SK-N-SH (cell line): ENCODE measurements at regions not wholly inside any gene's neighbourhood (a gene's known extent, or its start where the extent isn't known, plus 50 kb on each side); places are given as distances from the start of the nearest gene placed in this dataset.

Experiments used
- CTCF ChIA-PET: fragments of 300-600, 350-600 bp; formaldehyde crosslinking; extraction: SDS; loops from one replicate; lab custom pipeline; 2021; lab: Yijun Ruan, JAX
- POLR2A ChIA-PET: fragments of 350-600 bp; sonication (Branson Sonifier 250); formaldehyde crosslinking; extraction: SDS; loops from one replicate; lab custom pipeline; 2020; ENCODE audit warnings: antibody characterized with exemption, inconsistent platforms; lab: Yijun Ruan, JAX
- DNase-seq: peaks from one replicate; pipeline ENCODE4 v3.0.0; 2012
- H2AFZ ChIP-seq: fragments of 200-600 bp; sonication (generic); 2 replicates; pipeline ENCODE4 v1.8.1; 2016; ENCODE audit warnings: antibody characterized with exemption, mild to moderate bottlenecking, low read depth
- H3F3A ChIP-seq: fragments of 200-600 bp; sonication (generic); replicated peaks from 2 replicates; pipeline ENCODE3; 2016; ENCODE audit warnings: antibody characterized with exemption, mild to moderate bottlenecking; ENCODE audit not compliant: insufficient read depth
- H3K27ac ChIP-seq, 2 experiments: fragments of 200-500 bp in 1 of 2; fragments of 200-600 bp in 1 of 2; sonication (Bioruptor generic) in 1 of 2; sonication (generic), shearing (Covaris generic) in 1 of 2; 2 replicates each; pipeline versions ENCODE4 v1.5.1 to v1.6.1; 2014 to 2016; ENCODE audit warnings: low read depth in 2 of 2, inconsistent platforms in 1 of 2, low read length in 1 of 2, mild to moderate bottlenecking in 1 of 2, mixed read lengths in 1 of 2
- H3K27me3 ChIP-seq: fragments of 200-600 bp; sonication (generic), shearing (Covaris generic); 2 replicates; pipeline ENCODE4 v1.6.1; 2016; ENCODE audit warnings: mixed run types; ENCODE audit not compliant: insufficient read depth
- H3K36me3 ChIP-seq, 2 experiments: fragments of 200-500 bp in 1 of 2; fragments of 200-600 bp in 1 of 2; sonication (Bioruptor generic) in 1 of 2; sonication (generic) in 1 of 2; replicated peaks in 1 of 2; 2 replicates each; pipeline versions ENCODE3 to v1.5.1; 2014 to 2016; ENCODE audit warnings: low read length in 1 of 2, mild to moderate bottlenecking in 1 of 2; ENCODE audit not compliant: insufficient read depth in 2 of 2, control insufficient read depth in 1 of 2
- H3K4me1 ChIP-seq, 2 experiments: fragments of 200-500 bp in 1 of 2; fragments of 200-600 bp in 1 of 2; sonication (Bioruptor generic) in 1 of 2; sonication (generic), shearing (Covaris generic) in 1 of 2; 2 replicates each; pipeline versions ENCODE4 v1.5.1 to v1.6.1; 2014 to 2016; ENCODE audit warnings: low read depth in 1 of 2, low read length in 1 of 2, mixed run types in 1 of 2; ENCODE audit not compliant: insufficient read depth in 2 of 2, control insufficient read depth in 1 of 2
- H3K4me2 ChIP-seq: fragments of 200-600 bp; sonication (generic), shearing (Covaris generic); 2 replicates; pipeline ENCODE4 v1.6.1; 2017; ENCODE audit warnings: mixed run types
- H3K4me3 ChIP-seq, 2 experiments: fragments of 200-500 bp in 1 of 2; fragments of 200-600 bp in 1 of 2; sonication (Bioruptor generic) in 1 of 2; sonication (generic), shearing (Covaris generic) in 1 of 2; 2 replicates each; pipeline versions ENCODE4 v1.5.1 to v1.8.1; 2014 to 2016; ENCODE audit warnings: low read depth in 2 of 2, inconsistent platforms in 1 of 2, low read length in 1 of 2, mild to moderate bottlenecking in 1 of 2, mixed read lengths in 1 of 2, moderate library complexity in 1 of 2
- H3K79me2 ChIP-seq: fragments of 200-600 bp; sonication (generic); 2 replicates; pipeline ENCODE4 v1.8.1; 2017; ENCODE audit warnings: mild to moderate bottlenecking; ENCODE audit not compliant: insufficient read depth
- H3K9ac ChIP-seq: fragments of 200-600 bp; sonication (generic); 2 replicates; pipeline ENCODE4 v1.6.1; 2017; ENCODE audit warnings: mixed run types
- H3K9me2 ChIP-seq: fragments of 200-600 bp; sonication (generic); 2 replicates; pipeline ENCODE4 v1.6.1; 2017; ENCODE audit warnings: mixed run types
- H3K9me3 ChIP-seq: fragments of 200-600 bp; sonication (generic); 2 replicates; pipeline ENCODE4 v1.6.1; 2017; ENCODE audit warnings: mixed run types, mild to moderate bottlenecking, moderate library complexity
- H4K20me1 ChIP-seq: fragments of 200-600 bp; sonication (generic); 2 replicates; pipeline ENCODE4 v1.6.1; 2017; ENCODE audit warnings: mild to moderate bottlenecking, mixed run types; ENCODE audit not compliant: insufficient read depth
- CHD2 ChIP-seq: fragments of 150-350 bp; IDR thresholded peaks from 2 replicates; pipeline ENCODE4 v1.6.1; 2018; ENCODE audit warnings: low read length; ENCODE audit not compliant: partially characterized antibody
- ELF1 ChIP-seq: IDR thresholded peaks from 2 replicates; pipeline ENCODE4 v1.4.0; 2012
- EZH2phosphoT487 ChIP-seq: fragments of 200-600 bp; sonication (generic); IDR thresholded peaks from 2 replicates; pipeline ENCODE4 v1.6.1; 2017; ENCODE audit warnings: low read depth, mixed run types, mild to moderate bottlenecking, antibody characterized with exemption, moderate library complexity, borderline replicate concordance
- FOSL2 ChIP-seq: IDR thresholded peaks from 2 replicates; pipeline ENCODE4 v1.4.0; 2012; ENCODE audit warnings: low read depth, mild to moderate bottlenecking, moderate library complexity, borderline replicate concordance
- FOXJ3 ChIP-seq: sonication (generic); formaldehyde crosslinking; IDR thresholded peaks from 2 replicates; pipeline ENCODE4 v1.5.1; 2020; ENCODE audit warnings: mild to moderate bottlenecking, missing genetic modification reagents
- FOXM1 ChIP-seq: IDR thresholded peaks from 2 replicates; pipeline ENCODE4 v1.4.0; 2012; ENCODE audit warnings: low read depth, mild to moderate bottlenecking
- GABPA ChIP-seq: IDR thresholded peaks from 2 replicates; pipeline ENCODE4 v1.4.0; 2012; ENCODE audit warnings: low read depth, mild to moderate bottlenecking
- GATA2 ChIP-seq: sonication (generic); formaldehyde crosslinking; IDR thresholded peaks from 2 replicates; pipeline ENCODE4 v1.5.0; 2020; ENCODE audit warnings: mild to moderate bottlenecking, missing genetic modification reagents
- MXI1 ChIP-seq: IDR thresholded peaks from 2 replicates; pipeline ENCODE4 v1.6.1; 2012; ENCODE audit warnings: mild to moderate bottlenecking, low read depth, low read length, improper control_type of control experiment
- NFIC ChIP-seq: IDR thresholded peaks from 2 replicates; pipeline ENCODE4 v1.4.0; 2012; ENCODE audit warnings: borderline replicate concordance
- PBX3 ChIP-seq: IDR thresholded peaks from 2 replicates; pipeline ENCODE4; 2012
- REST ChIP-seq: IDR thresholded peaks from 2 replicates; pipeline ENCODE4 v1.6.1; 2012; ENCODE audit warnings: mild to moderate bottlenecking, low read depth, low read length, moderate library complexity
- RXRA ChIP-seq: IDR thresholded peaks from 2 replicates; pipeline ENCODE4 v1.4.0; 2012; ENCODE audit warnings: low read depth, mild to moderate bottlenecking, borderline replicate concordance
- SIN3A ChIP-seq: IDR thresholded peaks from 2 replicates; pipeline ENCODE4 v1.6.1; 2012; ENCODE audit warnings: low read depth, mild to moderate bottlenecking, low read length, moderate library complexity, borderline replicate concordance
- SMC3 ChIP-seq: IDR thresholded peaks from 2 replicates; pipeline ENCODE4 v1.6.1; 2012; ENCODE audit warnings: low read depth, low read length, improper control_type of control experiment
- TCF12 ChIP-seq: IDR thresholded peaks from 2 replicates; pipeline ENCODE4 v1.4.0; 2012
- USF1 ChIP-seq: IDR thresholded peaks from 2 replicates; pipeline ENCODE4 v1.4.0; 2012; ENCODE audit warnings: low read depth, borderline replicate concordance
- WGBS: methylation state at CpG from one replicate; pipeline ENCODE4 v1.1.6; 2017; ENCODE audit warnings: low lambda C conversion rate; 5-methylcytosine and 5-hydroxymethylcytosine counted together
- TF ChIP-seq, protein P1 (sequence below): fragments of 200-600 bp; sonication (generic); IDR thresholded peaks from 2 replicates; pipeline ENCODE4 v1.6.1; 2017; ENCODE audit warnings: antibody characterized with exemption, mild to moderate bottlenecking, moderate library complexity

GRCh38 chr18:68459968-68460367 is 254.9 kb downstream of the TMX3 start:
- no peak overlapping the region for H3K9ac ChIP-seq
- no peak overlapping the region for H3K27ac ChIP-seq
- no peak for DNase-seq
- no peaks in the 10 kb centered on the region for H3K36me3 ChIP-seq
- no peaks in the 10 kb centered on the region for H3K9me2 ChIP-seq
- no peaks in the 10 kb centered on the region for H4K20me1 ChIP-seq
- H3K9me3 ChIP-seq = no peaks in the 10 kb centered on the region
- H3K27me3 ChIP-seq = no peaks in the 10 kb centered on the region
- H3K4me2 ChIP-seq = no peak overlapping the region
- peaks cover 3% of the 10 kb centered on the region for H3F3A ChIP-seq
- no peak overlapping the region for H3K4me3 ChIP-seq
- POLR2A ChIA-PET = interaction anchor here (0.6 kb wide), 1 partner anchor 26 kb away, joined by 3 read pairs; no protein-coding TSS in a partner anchor
- H3K4me1 ChIP-seq = no peaks in the 10 kb centered on the region
- 92% methylated on average over 12 of the region's 12 CpGs for WGBS
- H3K79me2 ChIP-seq = no peaks in the 10 kb centered on the region
- CTCF ChIA-PET = interaction anchor here (1.0 kb wide), 1 partner anchor 11 kb away, joined by 3 read pairs; no protein-coding TSS in a partner anchor
- TF ChIP-seq, protein P1, sequence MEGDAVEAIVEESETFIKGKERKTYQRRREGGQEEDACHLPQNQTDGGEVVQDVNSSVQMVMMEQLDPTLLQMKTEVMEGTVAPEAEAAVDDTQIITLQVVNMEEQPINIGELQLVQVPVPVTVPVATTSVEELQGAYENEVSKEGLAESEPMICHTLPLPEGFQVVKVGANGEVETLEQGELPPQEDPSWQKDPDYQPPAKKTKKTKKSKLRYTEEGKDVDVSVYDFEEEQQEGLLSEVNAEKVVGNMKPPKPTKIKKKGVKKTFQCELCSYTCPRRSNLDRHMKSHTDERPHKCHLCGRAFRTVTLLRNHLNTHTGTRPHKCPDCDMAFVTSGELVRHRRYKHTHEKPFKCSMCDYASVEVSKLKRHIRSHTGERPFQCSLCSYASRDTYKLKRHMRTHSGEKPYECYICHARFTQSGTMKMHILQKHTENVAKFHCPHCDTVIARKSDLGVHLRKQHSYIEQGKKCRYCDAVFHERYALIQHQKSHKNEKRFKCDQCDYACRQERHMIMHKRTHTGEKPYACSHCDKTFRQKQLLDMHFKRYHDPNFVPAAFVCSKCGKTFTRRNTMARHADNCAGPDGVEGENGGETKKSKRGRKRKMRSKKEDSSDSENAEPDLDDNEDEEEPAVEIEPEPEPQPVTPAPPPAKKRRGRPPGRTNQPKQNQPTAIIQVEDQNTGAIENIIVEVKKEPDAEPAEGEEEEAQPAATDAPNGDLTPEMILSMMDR = no peak
- TF ChIP-seq RXRA (no peak), FOXJ3 (CRISPR knock-in tag) (no peak), REST (no peak), ELF1 (no peak), FOXM1 (no peak)
- TF ChIP-seq, all 33 proteins: peak for 0
- H2AFZ ChIP-seq = no peak overlapping the region

DNA sequence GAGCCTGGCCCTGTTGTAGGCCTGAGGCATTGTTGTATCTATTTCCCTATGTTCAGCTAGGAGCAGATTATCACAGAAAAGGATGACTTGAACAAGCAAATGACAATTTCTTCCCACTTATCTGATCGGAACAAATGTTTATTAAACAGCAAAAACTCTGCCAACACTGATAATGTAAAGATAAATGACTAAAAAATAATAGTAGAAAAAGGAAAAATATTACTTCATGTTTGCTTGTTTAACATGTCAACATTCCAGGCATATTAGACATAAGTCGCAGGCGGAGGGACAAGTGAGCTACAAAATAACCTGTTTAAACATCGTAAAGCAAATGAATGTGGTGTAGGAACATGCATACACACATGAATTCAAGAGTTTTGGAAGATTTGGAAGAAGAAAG is 257.9 kb downstream of the TMX3 start:
- Histone ChIP-seq H3K4me2 (no peak overlapping the region), H3K36me3 (no peaks in the 10 kb centered on the region), H3K27ac (no peak overlapping the region)
- CTCF ChIA-PET = no interaction called here
- DNase-seq = no peak
- TF ChIP-seq EZH2phosphoT487 = no peak
- TF ChIP-seq RXRA = no peak
- no peak for TF ChIP-seq PBX3
- TF ChIP-seq NFIC = no peak
- no peak for TF ChIP-seq CHD2
- TF ChIP-seq USF1 = no peak
- TF ChIP-seq GATA2 = no peak
- TF ChIP-seq MXI1 = no peak
- no peak for TF ChIP-seq FOXJ3 (CRISPR knock-in tag)
- TF ChIP-seq SIN3A = no peak
- no peak for TF ChIP-seq SMC3
- TF ChIP-seq FOSL2 = no peak
- no peak for TF ChIP-seq TCF12
- no peak for TF ChIP-seq GABPA
- TF ChIP-seq, all 33 proteins: peak for 0
- Histone ChIP-seq H3K9ac (no peak overlapping the region), H4K20me1 (no peaks in the 10 kb centered on the region), H3K9me3 (no peaks in the 10 kb centered on the region), H3K27me3 (no peaks in the 10 kb centered on the region), H3K79me2 (no peaks in the 10 kb centered on the region), H2AFZ (no peak overlapping the region), H3K4me1 (peaks cover 0 to 5% of the 10 kb centered on the region in 2 experiments; a peak in 1 of 4 replicates), H3K9me2 (no peaks in the 10 kb centered on the region), H3F3A (peaks cover 10% of the 10 kb centered on the region), H3K4me3 (no peak overlapping the region)
- WGBS = 84% methylated on average over 4 of the region's 4 CpGs
- POLR2A ChIA-PET = no interaction called here
